ENCODE measurements at regions not wholly inside any gene's neighbourhood (a gene's known extent, or its start where the extent isn't known, plus 50 kb on each side); places are given as distances from the start of the nearest gene placed in this dataset.

DNA sequence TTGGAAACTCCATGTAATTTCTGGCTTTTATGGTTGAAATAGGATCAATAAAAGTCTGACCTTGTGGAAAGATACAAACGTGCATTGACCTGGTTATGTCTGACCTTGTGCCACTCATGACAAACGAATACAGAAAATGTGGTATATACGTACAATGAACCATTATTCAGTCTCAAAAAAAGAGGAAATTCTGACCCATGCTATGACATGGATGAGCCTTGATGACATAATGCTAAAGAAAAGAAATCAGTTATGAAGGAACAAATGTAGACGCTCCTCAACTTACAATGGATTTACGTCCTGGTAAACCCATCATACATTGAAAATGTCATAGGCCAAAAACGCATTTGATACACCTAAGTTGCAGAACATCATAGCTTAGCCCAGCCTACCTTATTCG lies 309.7 kb upstream of the SULF2 start:
- intact Hi-C loops (cut with micrococcal nuclease; ENCODE audit: unreplicated experiment) = no loop called here
- no peak overlapping the region for H3K4me3 ChIP-seq
- no peaks in the 10 kb centered on the region for H3K4me1 ChIP-seq (ENCODE audit: control insufficient read depth, insufficient read depth, low read length)
- H2AFZ ChIP-seq (ENCODE audit: control insufficient read depth, low read depth, low read length) = no peak overlapping the region
- ChIA-PET CTCF (no interaction called here), RAD21 (ENCODE audit: unreplicated experiment) (no interaction called here), POLR2A (no interaction called here), SMC1A (ENCODE audit: uncharacterized antibody, unreplicated experiment) (no interaction called here)
- no peak overlapping the region for H3K9ac ChIP-seq (ENCODE audit: control insufficient read depth, insufficient read depth, low read length)
- H3K4me2 ChIP-seq (ENCODE audit: control insufficient read depth, insufficient read depth) = no peak overlapping the region
- WGBS (ENCODE audit: insufficient coverage, insufficient replicate concordance, low lambda C conversion rate, missing lambda C conversion rate) = 46% methylated on average over 7 of the region's 7 CpGs
- no TSS peak for BruUV-seq (replicated peaks)
- no peak overlapping the region for H3K27ac ChIP-seq (ENCODE audit: control insufficient read depth, insufficient read depth)
- no peaks in the 10 kb centered on the region for H4K20me1 ChIP-seq (ENCODE audit: control insufficient read depth, insufficient read depth)
- H3K27me3 ChIP-seq (replicated peaks in 1 of 2; ENCODE audit: control insufficient read depth in 2 of 2, insufficient read depth in 2 of 2, low read length in 1 of 2) = peaks cover 0 to 6% of the 10 kb centered on the region in 2 experiments; a peak in 1 of 4 replicates
- ATAC-seq = no peak
- FAIRE-seq = no peak
- in situ Hi-C loops (cut with MboI) = no loop called here
- no peak for DNase-seq (ENCODE audit: low read depth, low spot score)
- H3K9me3 ChIP-seq (replicated peaks; ENCODE audit: control insufficient read depth, insufficient read depth, low read length) = peaks cover 2% of the 10 kb centered on the region; the same call in 1 of the 3 replicates
- no peak for TF ChIP-seq ZZZ3 (IDR thresholded peaks at IDR 0.05; ENCODE audit: control insufficient read depth, insufficient read length, low read depth)
- TF ChIP-seq, protein P1, sequence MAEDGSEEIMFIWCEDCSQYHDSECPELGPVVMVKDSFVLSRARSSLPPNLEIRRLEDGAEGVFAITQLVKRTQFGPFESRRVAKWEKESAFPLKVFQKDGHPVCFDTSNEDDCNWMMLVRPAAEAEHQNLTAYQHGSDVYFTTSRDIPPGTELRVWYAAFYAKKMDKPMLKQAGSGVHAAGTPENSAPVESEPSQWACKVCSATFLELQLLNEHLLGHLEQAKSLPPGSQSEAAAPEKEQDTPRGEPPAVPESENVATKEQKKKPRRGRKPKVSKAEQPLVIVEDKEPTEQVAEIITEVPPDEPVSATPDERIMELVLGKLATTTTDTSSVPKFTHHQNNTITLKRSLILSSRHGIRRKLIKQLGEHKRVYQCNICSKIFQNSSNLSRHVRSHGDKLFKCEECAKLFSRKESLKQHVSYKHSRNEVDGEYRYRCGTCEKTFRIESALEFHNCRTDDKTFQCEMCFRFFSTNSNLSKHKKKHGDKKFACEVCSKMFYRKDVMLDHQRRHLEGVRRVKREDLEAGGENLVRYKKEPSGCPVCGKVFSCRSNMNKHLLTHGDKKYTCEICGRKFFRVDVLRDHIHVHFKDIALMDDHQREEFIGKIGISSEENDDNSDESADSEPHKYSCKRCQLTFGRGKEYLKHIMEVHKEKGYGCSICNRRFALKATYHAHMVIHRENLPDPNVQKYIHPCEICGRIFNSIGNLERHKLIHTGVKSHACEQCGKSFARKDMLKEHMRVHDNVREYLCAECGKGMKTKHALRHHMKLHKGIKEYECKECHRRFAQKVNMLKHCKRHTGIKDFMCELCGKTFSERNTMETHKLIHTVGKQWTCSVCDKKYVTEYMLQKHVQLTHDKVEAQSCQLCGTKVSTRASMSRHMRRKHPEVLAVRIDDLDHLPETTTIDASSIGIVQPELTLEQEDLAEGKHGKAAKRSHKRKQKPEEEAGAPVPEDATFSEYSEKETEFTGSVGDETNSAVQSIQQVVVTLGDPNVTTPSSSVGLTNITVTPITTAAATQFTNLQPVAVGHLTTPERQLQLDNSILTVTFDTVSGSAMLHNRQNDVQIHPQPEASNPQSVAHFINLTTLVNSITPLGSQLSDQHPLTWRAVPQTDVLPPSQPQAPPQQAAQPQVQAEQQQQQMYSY (CRISPR knock-in tag; IDR thresholded peaks at IDR 0.05) = no peak
- no peak for TF ChIP-seq HCFC1 (IDR thresholded peaks at IDR 0.05; ENCODE audit: low read length)
- TF ChIP-seq IKZF1 (conservative IDR thresholded peaks at IDR 0.05) = no peak
- TF ChIP-seq NR2F1 (conservative IDR thresholded peaks at IDR 0.05) = no peak
- no peak for TF ChIP-seq GABPA (IDR thresholded peaks at IDR 0.05; ENCODE audit: low read depth)
- no peak for TF ChIP-seq ZNF207 (IDR thresholded peaks at IDR 0.05; ENCODE audit: borderline replicate concordance)
- no peak for TF ChIP-seq RB1 (IDR thresholded peaks at IDR 0.05; ENCODE audit: borderline replicate concordance)
- no peak for TF ChIP-seq NBN (IDR thresholded peaks at IDR 0.05)
- no peak for TF ChIP-seq BRCA1 (IDR thresholded peaks at IDR 0.05; ENCODE audit: low read depth, low read length)
- no peak for TF ChIP-seq SPI1 (IDR thresholded peaks at IDR 0.05; ENCODE audit: borderline replicate concordance, insufficient read depth, low read depth, low read length)
- TF ChIP-seq, protein P2, sequence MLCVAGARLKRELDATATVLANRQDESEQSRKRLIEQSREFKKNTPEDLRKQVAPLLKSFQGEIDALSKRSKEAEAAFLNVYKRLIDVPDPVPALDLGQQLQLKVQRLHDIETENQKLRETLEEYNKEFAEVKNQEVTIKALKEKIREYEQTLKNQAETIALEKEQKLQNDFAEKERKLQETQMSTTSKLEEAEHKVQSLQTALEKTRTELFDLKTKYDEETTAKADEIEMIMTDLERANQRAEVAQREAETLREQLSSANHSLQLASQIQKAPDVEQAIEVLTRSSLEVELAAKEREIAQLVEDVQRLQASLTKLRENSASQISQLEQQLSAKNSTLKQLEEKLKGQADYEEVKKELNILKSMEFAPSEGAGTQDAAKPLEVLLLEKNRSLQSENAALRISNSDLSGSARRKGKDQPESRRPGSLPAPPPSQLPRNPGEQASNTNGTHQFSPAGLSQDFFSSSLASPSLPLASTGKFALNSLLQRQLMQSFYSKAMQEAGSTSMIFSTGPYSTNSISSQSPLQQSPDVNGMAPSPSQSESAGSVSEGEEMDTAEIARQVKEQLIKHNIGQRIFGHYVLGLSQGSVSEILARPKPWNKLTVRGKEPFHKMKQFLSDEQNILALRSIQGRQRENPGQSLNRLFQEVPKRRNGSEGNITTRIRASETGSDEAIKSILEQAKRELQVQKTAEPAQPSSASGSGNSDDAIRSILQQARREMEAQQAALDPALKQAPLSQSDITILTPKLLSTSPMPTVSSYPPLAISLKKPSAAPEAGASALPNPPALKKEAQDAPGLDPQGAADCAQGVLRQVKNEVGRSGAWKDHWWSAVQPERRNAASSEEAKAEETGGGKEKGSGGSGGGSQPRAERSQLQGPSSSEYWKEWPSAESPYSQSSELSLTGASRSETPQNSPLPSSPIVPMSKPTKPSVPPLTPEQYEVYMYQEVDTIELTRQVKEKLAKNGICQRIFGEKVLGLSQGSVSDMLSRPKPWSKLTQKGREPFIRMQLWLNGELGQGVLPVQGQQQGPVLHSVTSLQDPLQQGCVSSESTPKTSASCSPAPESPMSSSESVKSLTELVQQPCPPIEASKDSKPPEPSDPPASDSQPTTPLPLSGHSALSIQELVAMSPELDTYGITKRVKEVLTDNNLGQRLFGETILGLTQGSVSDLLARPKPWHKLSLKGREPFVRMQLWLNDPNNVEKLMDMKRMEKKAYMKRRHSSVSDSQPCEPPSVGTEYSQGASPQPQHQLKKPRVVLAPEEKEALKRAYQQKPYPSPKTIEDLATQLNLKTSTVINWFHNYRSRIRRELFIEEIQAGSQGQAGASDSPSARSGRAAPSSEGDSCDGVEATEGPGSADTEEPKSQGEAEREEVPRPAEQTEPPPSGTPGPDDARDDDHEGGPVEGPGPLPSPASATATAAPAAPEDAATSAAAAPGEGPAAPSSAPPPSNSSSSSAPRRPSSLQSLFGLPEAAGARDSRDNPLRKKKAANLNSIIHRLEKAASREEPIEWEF (IDR thresholded peaks at IDR 0.05; ENCODE audit: insufficient replicate concordance, low read depth, low read length) = no peak
- no peak for TF ChIP-seq STAT1 (conservative IDR thresholded peaks at IDR 0.05)
- TF ChIP-seq, protein P3, sequence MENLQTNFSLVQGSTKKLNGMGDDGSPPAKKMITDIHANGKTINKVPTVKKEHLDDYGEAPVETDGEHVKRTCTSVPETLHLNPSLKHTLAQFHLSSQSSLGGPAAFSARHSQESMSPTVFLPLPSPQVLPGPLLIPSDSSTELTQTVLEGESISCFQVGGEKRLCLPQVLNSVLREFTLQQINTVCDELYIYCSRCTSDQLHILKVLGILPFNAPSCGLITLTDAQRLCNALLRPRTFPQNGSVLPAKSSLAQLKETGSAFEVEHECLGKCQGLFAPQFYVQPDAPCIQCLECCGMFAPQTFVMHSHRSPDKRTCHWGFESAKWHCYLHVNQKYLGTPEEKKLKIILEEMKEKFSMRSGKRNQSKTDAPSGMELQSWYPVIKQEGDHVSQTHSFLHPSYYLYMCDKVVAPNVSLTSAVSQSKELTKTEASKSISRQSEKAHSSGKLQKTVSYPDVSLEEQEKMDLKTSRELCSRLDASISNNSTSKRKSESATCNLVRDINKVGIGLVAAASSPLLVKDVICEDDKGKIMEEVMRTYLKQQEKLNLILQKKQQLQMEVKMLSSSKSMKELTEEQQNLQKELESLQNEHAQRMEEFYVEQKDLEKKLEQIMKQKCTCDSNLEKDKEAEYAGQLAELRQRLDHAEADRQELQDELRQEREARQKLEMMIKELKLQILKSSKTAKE (IDR thresholded peaks at IDR 0.05; ENCODE audit: low read depth, poor library complexity, severe bottlenecking) = no peak
- no peak for TF ChIP-seq MYB (IDR thresholded peaks at IDR 0.05; ENCODE audit: borderline replicate concordance, low read depth, low read length)
- TF ChIP-seq SMAD1 (IDR thresholded peaks at IDR 0.05; ENCODE audit: low read depth, partially characterized antibody) = no peak
- H3K36me3 ChIP-seq (ENCODE audit: control insufficient read depth in 2 of 2, insufficient read depth in 2 of 2, low read length in 1 of 2) = no peaks in the 10 kb centered on the region
- no peaks in the 10 kb centered on the region for H3K79me2 ChIP-seq (ENCODE audit: control insufficient read depth, insufficient read depth, low read length)
